ENCODE measurements at regions not wholly inside any gene's neighbourhood (a gene's known extent, or its start where the extent isn't known, plus 50 kb on each side); places are given as distances from the start of the nearest gene placed in this dataset.

DNA sequence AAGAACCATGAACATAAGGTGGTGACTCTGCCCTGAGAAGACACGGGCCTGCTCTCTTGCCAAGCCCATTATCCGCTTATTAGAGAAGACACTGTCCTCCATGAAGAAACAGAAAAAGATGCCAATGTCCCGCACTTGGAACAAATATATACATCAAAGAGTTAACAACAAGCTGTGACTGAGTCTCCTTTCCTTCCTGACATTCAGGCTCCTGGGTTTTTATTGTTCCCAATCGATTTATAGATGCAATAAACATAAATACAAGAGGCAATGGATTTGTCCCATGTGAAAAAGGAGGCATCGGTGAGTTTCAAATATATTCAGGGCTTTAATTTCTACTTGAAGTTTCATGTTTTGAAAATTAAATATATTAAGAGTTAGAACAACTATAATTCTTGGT is 169.2 kb upstream of the CPEB2 start:
- Histone ChIP-seq H2BK20ac (ENCODE audit: low read depth, low read length, poor library complexity, severe bottlenecking) (no peak overlapping the region), H2BK15ac (ENCODE audit: low read depth, low read length) (no peak overlapping the region), H4K20me1 (ENCODE audit: control insufficient read depth, insufficient read depth, insufficient read length) (no peaks in the 10 kb centered on the region), H3K79me1 (ENCODE audit: insufficient read depth, low read depth, low read length, poor library complexity, severe bottlenecking) (no peaks in the 10 kb centered on the region), H3K4ac (ENCODE audit: low read depth, low read length) (no peak overlapping the region), H3K27me3 (ENCODE audit: insufficient read depth, low read length) (no peaks in the 10 kb centered on the region), H3T11ph (ENCODE audit: low read length) (no peak overlapping the region), H3K9ac (ENCODE audit: extremely low read depth, insufficient read length, low read length) (no peak overlapping the region), H3K56ac (ENCODE audit: insufficient read length, low read depth, low read length) (no peak overlapping the region), H2BK120ac (ENCODE audit: low read depth, low read length, poor library complexity, severe bottlenecking) (no peak overlapping the region), H4K5ac (ENCODE audit: insufficient read length, low read depth, low read length) (no peak overlapping the region), H2BK12ac (ENCODE audit: insufficient read length, low read depth, low read length) (no peak overlapping the region), H4K91ac (ENCODE audit: insufficient read length, low read depth, low read length) (no peak overlapping the region), H3K18ac (ENCODE audit: insufficient read length, low read depth, low read length) (no peak overlapping the region), H3K14ac (ENCODE audit: insufficient read depth, low read length) (no peak overlapping the region), H2BK5ac (ENCODE audit: insufficient read length, low read length) (no peak overlapping the region), H3K4me1 (ENCODE audit: insufficient read depth, low read length) (no peaks in the 10 kb centered on the region), H3K9me3 (ENCODE audit: control insufficient read depth, low read depth, low read length) (no peaks in the 10 kb centered on the region), H3K23ac (ENCODE audit: insufficient read length, low read depth, low read length) (no peak overlapping the region), H2AK5ac (ENCODE audit: insufficient read length, low read length) (no peak overlapping the region), H3K79me2 (ENCODE audit: insufficient read depth, low read length) (no peaks in the 10 kb centered on the region), H4K8ac (replicated peaks; ENCODE audit: insufficient read length, low read depth, low read length) (no peak overlapping the region), H2AFZ (ENCODE audit: low read length) (no peak overlapping the region), H3K27ac (ENCODE audit: insufficient read length, low read depth, low read length) (no peak overlapping the region), H3K4me2 (ENCODE audit: insufficient read depth, insufficient read length, low read length) (no peak overlapping the region), H3K23me2 (ENCODE audit: insufficient read length, low read depth, low read length, poor library complexity, severe bottlenecking) (no peaks in the 10 kb centered on the region)
- Mint-ChIP-seq H3K4me3 (no peak overlapping the region), H3K4me1 (no peaks in the 10 kb centered on the region), H3K27ac (no peak overlapping the region), H3K36me3 (ENCODE audit: insufficient read depth in 1 of 3, low read depth in 3 of 3) (no peaks in the 10 kb centered on the region; a peak in 1 of 7 replicates), H3K9me3 (peaks cover 0 to 5% of the 10 kb centered on the region in 2 experiments; a peak in 1 of 5 replicates), H3K27me3 (ENCODE audit: low read depth) (no peaks in the 10 kb centered on the region)
- no peak for DNase-seq
- no CpG with 5 or more reads among the region's 5 CpGs for WGBS (ENCODE audit: extremely low coverage, insufficient read length, low lambda C conversion rate)
- TF ChIP-seq, protein P1, sequence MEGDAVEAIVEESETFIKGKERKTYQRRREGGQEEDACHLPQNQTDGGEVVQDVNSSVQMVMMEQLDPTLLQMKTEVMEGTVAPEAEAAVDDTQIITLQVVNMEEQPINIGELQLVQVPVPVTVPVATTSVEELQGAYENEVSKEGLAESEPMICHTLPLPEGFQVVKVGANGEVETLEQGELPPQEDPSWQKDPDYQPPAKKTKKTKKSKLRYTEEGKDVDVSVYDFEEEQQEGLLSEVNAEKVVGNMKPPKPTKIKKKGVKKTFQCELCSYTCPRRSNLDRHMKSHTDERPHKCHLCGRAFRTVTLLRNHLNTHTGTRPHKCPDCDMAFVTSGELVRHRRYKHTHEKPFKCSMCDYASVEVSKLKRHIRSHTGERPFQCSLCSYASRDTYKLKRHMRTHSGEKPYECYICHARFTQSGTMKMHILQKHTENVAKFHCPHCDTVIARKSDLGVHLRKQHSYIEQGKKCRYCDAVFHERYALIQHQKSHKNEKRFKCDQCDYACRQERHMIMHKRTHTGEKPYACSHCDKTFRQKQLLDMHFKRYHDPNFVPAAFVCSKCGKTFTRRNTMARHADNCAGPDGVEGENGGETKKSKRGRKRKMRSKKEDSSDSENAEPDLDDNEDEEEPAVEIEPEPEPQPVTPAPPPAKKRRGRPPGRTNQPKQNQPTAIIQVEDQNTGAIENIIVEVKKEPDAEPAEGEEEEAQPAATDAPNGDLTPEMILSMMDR (conservative IDR thresholded peaks at IDR 0.05) = no peak

All from H9 (cell line).